Stimulated activated CD4-positive, alpha-beta T cell treated with anti-CD3 and anti-CD28 coated beads, Interleukin-2, amount 100 ng/mL, for 24 hours (primary cell): ENCODE measurements at regions not wholly inside any gene's neighbourhood (a gene's known extent, or its start where the extent isn't known, plus 50 kb on each side); places are given as distances from the start of the nearest gene placed in this dataset.

Source experiments
- DNase-seq, 2 donors: peaks; one replicate each; pipeline ENCODE4 v3.0.0-alpha.2; 2020

GRCh38 chr5:66306844-66307315 is 162.8 kb downstream of the SREK1 start:
- DNase-seq = no peak

GRCh38 chr5:66307647-66308241 is 163.6 kb downstream of the SREK1 start:
- no peak for DNase-seq

GRCh38 chr5:66312266-66312665 is 168.2 kb downstream of the SREK1 start:
- no peak for DNase-seq

- DNase-seq = no peak
Measured at GRCh38 chr5:66315784-66316183, 171.7 kb downstream of the SREK1 start.

- DNase-seq = no peak
Measured at GRCh38 chr5:66322786-66323528, 178.9 kb downstream of the SREK1 start.

- DNase-seq = no peak
Measured at GRCh38 chr5:66323529-66323895, 179.4 kb downstream of the SREK1 start.

- DNase-seq = no peak
Measured at GRCh38 chr5:66324357-66324756, 180.3 kb downstream of the SREK1 start.

- DNase-seq = no peak
Measured at GRCh38 chr5:66326276-66326675, 182.2 kb downstream of the SREK1 start.

GRCh38 chr5:66327008-66327407 is 182.9 kb downstream of the SREK1 start:
- no peak for DNase-seq

- DNase-seq = peak in 1 of 2 donors; percentile 9
Measured at GRCh38 chr5:66329078-66329477, 185.0 kb downstream of the SREK1 start.

GRCh38 chr5:66333192-66333591 is 189.1 kb downstream of the SREK1 start:
- DNase-seq = no peak

GRCh38 chr5:66337626-66338226 is 193.6 kb downstream of the SREK1 start:
- no peak for DNase-seq

GRCh38 chr5:66338828-66339227 is 194.7 kb downstream of the SREK1 start:
- no peak for DNase-seq

- DNase-seq = no peak
Measured at GRCh38 chr5:66339896-66340295, 195.8 kb downstream of the SREK1 start.

- DNase-seq = no peak
Measured at GRCh38 chr5:66340786-66341185, 196.7 kb downstream of the SREK1 start.

GRCh38 chr5:66342341-66342880 is 198.3 kb downstream of the SREK1 start:
- DNase-seq = no peak

GRCh38 chr5:66343370-66344071 is 199.4 kb downstream of the SREK1 start:
- no peak for DNase-seq

- no peak for DNase-seq
Measured at GRCh38 chr5:66344544-66344943, 200.4 kb downstream of the SREK1 start.

- no peak for DNase-seq
Measured at GRCh38 chr5:66345281-66345680, 201.2 kb downstream of the SREK1 start.

- DNase-seq = no peak
Measured at GRCh38 chr5:66346869-66347268, 202.8 kb downstream of the SREK1 start.

- no peak for DNase-seq
Measured at GRCh38 chr5:66348387-66349125, 204.5 kb downstream of the SREK1 start.

- DNase-seq = no peak
Measured at GRCh38 chr5:66351813-66352212, 207.7 kb downstream of the SREK1 start.

- no peak for DNase-seq
Measured at GRCh38 chr5:66353186-66353585, 209.1 kb downstream of the SREK1 start.
